IMR-90 (cell line): ENCODE measurements at regions not wholly inside any gene's neighbourhood (a gene's known extent, or its start where the extent isn't known, plus 50 kb on each side); places are given as distances from the start of the nearest gene placed in this dataset.

Experiments
- ATAC-seq: fragments of 200-7000 bp; cut with Tn5 transposase; 2 replicates; pipeline ENCODE4 v1.9.1; 2020; ENCODE audit warnings: low read depth, mild to moderate bottlenecking, moderate library complexity
- BruUV-seq: library from RNA; stranded (reverse); fragments of 400-500 nt; replicated peaks from 2 replicates; lab custom pipeline; 2021; lab: Mats Ljungman, UMichigan
- CTCF ChIA-PET: fragments of 300-600 bp; formaldehyde crosslinking; extraction: SDS; loops from one replicate; lab custom pipeline; 2021; ENCODE audit warnings: antibody characterized with exemption; lab: Yijun Ruan, JAX
- POLR2A ChIA-PET: fragments of 300-600 bp; sonication (Branson Sonifier 250); formaldehyde crosslinking; loops from one replicate; lab custom pipeline; 2022; ENCODE audit warnings: antibody characterized with exemption; ENCODE audit not compliant: unreplicated experiment; lab: Charles Lee
- DNase-seq: peaks from one replicate; pipeline ENCODE4 v3.0.0; 2013
- H2AFZ ChIP-seq: replicated peaks from 2 replicates; pipeline ENCODE3; 2013; ENCODE audit warnings: low read length, mild to moderate bottlenecking; ENCODE audit not compliant: poor library complexity
- H2AK5ac ChIP-seq: 2 replicates; pipeline ENCODE4 v1.6.1; 2013; ENCODE audit warnings: low read depth, low read length, inconsistent platforms
- H2AK9ac ChIP-seq: replicated peaks from 2 replicates; pipeline ENCODE3; 2013; ENCODE audit warnings: mild to moderate bottlenecking, low read depth, low read length, moderate library complexity; ENCODE audit not compliant: poor library complexity
- H2BK120ac ChIP-seq: 2 replicates; pipeline ENCODE4 v1.6.1; 2013; ENCODE audit warnings: low read depth, low read length, inconsistent platforms
- H2BK15ac ChIP-seq: 3 replicates; pipeline ENCODE4 v1.6.1; 2013; ENCODE audit warnings: low read depth, low read length, inconsistent platforms
- H2BK20ac ChIP-seq: 2 replicates; pipeline ENCODE4 v1.6.1; 2013; ENCODE audit warnings: low read depth, mild to moderate bottlenecking, inconsistent platforms, low read length, moderate library complexity
- H2BK5ac ChIP-seq: 2 replicates; pipeline ENCODE4 v1.6.1; 2013; ENCODE audit warnings: mild to moderate bottlenecking, low read depth, low read length, inconsistent platforms; ENCODE audit not compliant: poor library complexity, severe bottlenecking
- H3K14ac ChIP-seq: replicated peaks from 2 replicates; pipeline ENCODE4 v1.6.1; 2013; ENCODE audit warnings: low read depth, low read length, inconsistent platforms
- H3K18ac ChIP-seq: 2 replicates; pipeline ENCODE4 v1.6.1; 2013; ENCODE audit warnings: low read depth, low read length, control low read depth
- H3K23ac ChIP-seq: 2 replicates; pipeline ENCODE4 v1.6.1; 2013; ENCODE audit warnings: low read depth, low read length, inconsistent platforms
- H3K27ac ChIP-seq: 2 replicates; pipeline ENCODE4 v1.5.1; 2013; ENCODE audit warnings: mild to moderate bottlenecking, control low read depth, low read length; ENCODE audit not compliant: insufficient read depth
- H3K27me3 ChIP-seq: 2 replicates; pipeline ENCODE4 v1.6.1; 2013; ENCODE audit warnings: low read length; ENCODE audit not compliant: control insufficient read depth, insufficient read depth
- H3K36me3 ChIP-seq: 2 replicates; pipeline ENCODE4 v1.6.1; 2013; ENCODE audit warnings: low read length, mixed read lengths; ENCODE audit not compliant: control insufficient read depth, insufficient read depth
- H3K4ac ChIP-seq: 2 replicates; pipeline ENCODE4 v1.6.1; 2013; ENCODE audit warnings: low read depth, low read length, inconsistent platforms
- H3K4me1 ChIP-seq: 2 replicates; pipeline ENCODE4 v1.6.1; 2013; ENCODE audit warnings: low read length, mixed read lengths; ENCODE audit not compliant: control insufficient read depth, insufficient read depth
- H3K4me2 ChIP-seq: 2 replicates; pipeline ENCODE4 v1.6.1; 2013; ENCODE audit warnings: low read depth, mild to moderate bottlenecking, control low read depth, low read length, moderate library complexity
- H3K4me3 ChIP-seq: 2 replicates; pipeline ENCODE4 v1.5.1; 2013; ENCODE audit warnings: low read depth, mild to moderate bottlenecking, control low read depth, low read length, moderate library complexity; ENCODE audit not compliant: insufficient read depth
- H3K56ac ChIP-seq: 2 replicates; pipeline ENCODE4 v1.6.1; 2013; ENCODE audit warnings: low read length, inconsistent platforms; ENCODE audit not compliant: insufficient read depth; ENCODE audit errors: extremely low read depth
- H3K79me1 ChIP-seq, 2 experiments: 2 replicates each; pipeline ENCODE4 v1.6.1; 2013; ENCODE audit warnings: low read length in 2 of 2, inconsistent platforms in 1 of 2, low read depth in 1 of 2
- H3K9ac ChIP-seq: 2 replicates; pipeline ENCODE4 v1.6.1; 2013; ENCODE audit warnings: low read depth, low read length, control low read depth
- H3K9me1 ChIP-seq: 2 replicates; pipeline ENCODE4 v1.6.1; 2013; ENCODE audit warnings: low read length, inconsistent platforms; ENCODE audit not compliant: insufficient read depth
- H3K9me3 ChIP-seq: 2 replicates; pipeline ENCODE4 v1.6.1; 2013; ENCODE audit warnings: low read length; ENCODE audit not compliant: control insufficient read depth, insufficient read depth
- H4K20me1 ChIP-seq: 2 replicates; pipeline ENCODE4 v1.6.1; 2013; ENCODE audit warnings: low read length, inconsistent platforms; ENCODE audit not compliant: insufficient read depth
- H4K5ac ChIP-seq: 2 replicates; pipeline ENCODE4 v1.6.1; 2013; ENCODE audit warnings: mild to moderate bottlenecking, low read depth, low read length, control low read depth
- H4K8ac ChIP-seq, 2 experiments: 2 replicates each; pipeline ENCODE4 v1.6.1; 2013; ENCODE audit warnings: low read depth in 2 of 2, low read length in 2 of 2, control low read depth in 1 of 2, inconsistent platforms in 1 of 2
- H4K91ac ChIP-seq: 2 replicates; pipeline ENCODE4 v1.6.1; 2013; ENCODE audit warnings: low read depth, low read length, inconsistent platforms; ENCODE audit not compliant: insufficient read depth
- BHLHE40 ChIP-seq: fragments of 150-350 bp; IDR thresholded peaks from 2 replicates; pipeline ENCODE4 v1.6.1; 2016; ENCODE audit warnings: mild to moderate bottlenecking, low read depth, low read length
- CTCF ChIP-seq: conservative IDR thresholded peaks from 2 replicates; pipeline ENCODE4 v1.5.1; 2012; ENCODE audit warnings: mild to moderate bottlenecking, low read depth, low read length, improper control_type of control experiment
- ELK1 ChIP-seq: fragments of 150-350 bp; IDR thresholded peaks from 2 replicates; pipeline ENCODE4 v1.6.1; 2016; ENCODE audit warnings: low read depth, mild to moderate bottlenecking, low read length, moderate library complexity, borderline replicate concordance
- FOS ChIP-seq: fragments of 150-350 bp; IDR thresholded peaks from 2 replicates; pipeline ENCODE4 v1.6.1; 2016; ENCODE audit warnings: low read depth, low read length
- MAZ ChIP-seq: IDR thresholded peaks from 2 replicates; pipeline ENCODE4 v1.6.1; 2012; ENCODE audit warnings: low read depth, mild to moderate bottlenecking, low read length, improper control_type of control experiment, moderate library complexity, borderline replicate concordance
- RAD21 ChIP-seq: IDR thresholded peaks from 2 replicates; pipeline ENCODE4 v1.6.1; 2012; ENCODE audit warnings: low read length, improper control_type of control experiment
- RCOR1 ChIP-seq: IDR thresholded peaks from 2 replicates; pipeline ENCODE4 v1.6.1; 2012; ENCODE audit warnings: mild to moderate bottlenecking, low read length, improper control_type of control experiment; ENCODE audit not compliant: insufficient replicate concordance
- RFX5 ChIP-seq: IDR thresholded peaks from 2 replicates; pipeline ENCODE4 v1.8.0; 2012; ENCODE audit warnings: low read depth, mild to moderate bottlenecking, low read length, moderate library complexity
- USF2 ChIP-seq: fragments of 150-350 bp; IDR thresholded peaks from 2 replicates; pipeline ENCODE4 v1.6.1; 2017; ENCODE audit warnings: mild to moderate bottlenecking, antibody characterized with exemption, low read length, low read depth
- dilution Hi-C: fragments of 300-500 bp; cut with HindIII; formaldehyde crosslinking; loops from one replicate; pipeline ENCODE4 v1.14.3; 2018; ENCODE audit warnings: low sequenced_read_pairs; ENCODE audit not compliant: unreplicated experiment
- in situ Hi-C: fragments of 300-500 bp; cut with MboI; formaldehyde crosslinking; loops from 3 replicates; pipeline ENCODE4 v1.14.3; 2019; ENCODE audit warnings: low sequenced_read_pairs, inconsistent platforms, mixed read lengths
- intact Hi-C: fragments of 100-400 bp; cut with micrococcal nuclease; formaldehyde crosslinking; loops from 2 replicates; pipeline ENCODE4 v1.10.0; 2022

GRCh38 chr4:35754047-35754446, 490.3 kb downstream of the ARAP2 start:
- DNase-seq (no peak), ATAC-seq (no peak)
- no peak overlapping the region for H3K56ac ChIP-seq
- H2BK5ac ChIP-seq = no peak overlapping the region
- ChIA-PET POLR2A (no interaction called here), CTCF (no interaction called here)
- H3K27ac ChIP-seq = no peak overlapping the region
- H3K4me3 ChIP-seq = no peak overlapping the region
- no peak overlapping the region for H2AFZ ChIP-seq
- no peak for TF ChIP-seq USF2
- TF ChIP-seq BHLHE40 = no peak
- TF ChIP-seq RAD21 = no peak
- TF ChIP-seq RCOR1 = no peak
- TF ChIP-seq FOS = no peak
- no peak for TF ChIP-seq CTCF
- TF ChIP-seq RFX5 = no peak
- TF ChIP-seq ELK1 = no peak
- no peak for TF ChIP-seq MAZ
- no peak overlapping the region for H3K18ac ChIP-seq
- H3K9me3 ChIP-seq = peaks cover 5% of the 10 kb centered on the region; the same call in 1 of the 2 replicates
- intact Hi-C loops = no loop called here
- no peaks in the 10 kb centered on the region for H3K36me3 ChIP-seq
- H3K4me2 ChIP-seq = no peak overlapping the region
- no peak overlapping the region for H3K9ac ChIP-seq
- no peaks in the 10 kb centered on the region for H3K27me3 ChIP-seq
- H3K4me1 ChIP-seq = no peaks in the 10 kb centered on the region
- H3K79me1 ChIP-seq = no peaks in the 10 kb centered on the region
- H3K23ac ChIP-seq = no peak overlapping the region
- dilution Hi-C loops = no loop called here
- H4K5ac ChIP-seq = no peak overlapping the region
- no peak overlapping the region for H2BK120ac ChIP-seq
- H2BK15ac ChIP-seq = no peak overlapping the region
- in situ Hi-C loops = no loop called here
- no peak overlapping the region for H2AK5ac ChIP-seq
- no peak overlapping the region for H4K91ac ChIP-seq
- no peak overlapping the region for H3K4ac ChIP-seq
- BruUV-seq = no TSS peak
- H4K20me1 ChIP-seq = no peaks in the 10 kb centered on the region
- no peak overlapping the region for H2AK9ac ChIP-seq
- no peak overlapping the region for H3K14ac ChIP-seq
- no peaks in the 10 kb centered on the region for H3K9me1 ChIP-seq
- H2BK20ac ChIP-seq = no peak overlapping the region
- no peak overlapping the region for H4K8ac ChIP-seq
